ENCODE measurements at regions not wholly inside any gene's neighbourhood (a gene's known extent, or its start where the extent isn't known, plus 50 kb on each side); places are given as distances from the start of the nearest gene placed in this dataset.

GRCh38 chr22:22090650-22091399 lies 108.2 kb upstream of the TOP3B start:
- TF ChIP-seq, protein P1, sequence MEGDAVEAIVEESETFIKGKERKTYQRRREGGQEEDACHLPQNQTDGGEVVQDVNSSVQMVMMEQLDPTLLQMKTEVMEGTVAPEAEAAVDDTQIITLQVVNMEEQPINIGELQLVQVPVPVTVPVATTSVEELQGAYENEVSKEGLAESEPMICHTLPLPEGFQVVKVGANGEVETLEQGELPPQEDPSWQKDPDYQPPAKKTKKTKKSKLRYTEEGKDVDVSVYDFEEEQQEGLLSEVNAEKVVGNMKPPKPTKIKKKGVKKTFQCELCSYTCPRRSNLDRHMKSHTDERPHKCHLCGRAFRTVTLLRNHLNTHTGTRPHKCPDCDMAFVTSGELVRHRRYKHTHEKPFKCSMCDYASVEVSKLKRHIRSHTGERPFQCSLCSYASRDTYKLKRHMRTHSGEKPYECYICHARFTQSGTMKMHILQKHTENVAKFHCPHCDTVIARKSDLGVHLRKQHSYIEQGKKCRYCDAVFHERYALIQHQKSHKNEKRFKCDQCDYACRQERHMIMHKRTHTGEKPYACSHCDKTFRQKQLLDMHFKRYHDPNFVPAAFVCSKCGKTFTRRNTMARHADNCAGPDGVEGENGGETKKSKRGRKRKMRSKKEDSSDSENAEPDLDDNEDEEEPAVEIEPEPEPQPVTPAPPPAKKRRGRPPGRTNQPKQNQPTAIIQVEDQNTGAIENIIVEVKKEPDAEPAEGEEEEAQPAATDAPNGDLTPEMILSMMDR (IDR thresholded peaks at IDR 0.05): no peak
- no peak for TF ChIP-seq POLR2AphosphoS5 (IDR thresholded peaks at IDR 0.05)
